GM12878 (cell line): ENCODE measurements at regions not wholly inside any gene's neighbourhood (a gene's known extent, or its start where the extent isn't known, plus 50 kb on each side); places are given as distances from the start of the nearest gene placed in this dataset.

ENCODE experiments used
- BRCA1 ChIP-seq: IDR thresholded peaks from 2 replicates; pipeline ENCODE4 v1.6.1; 2011; ENCODE audit warnings: low read depth, low read length, improper control_type of control experiment
- ESRRA ChIP-seq: IDR thresholded peaks from 2 replicates; pipeline ENCODE4 v1.6.1; 2012; ENCODE audit warnings: mild to moderate bottlenecking, low read length, improper control_type of control experiment
- IKZF1 ChIP-seq: fragments of 450-650 bp; conservative IDR thresholded peaks from 2 replicates; pipeline ENCODE4 v1.6.1; 2017; ENCODE audit warnings: antibody characterized with exemption, mild to moderate bottlenecking
- MYC ChIP-seq: IDR thresholded peaks from 2 replicates; pipeline ENCODE4 v1.6.1; 2011; ENCODE audit warnings: mild to moderate bottlenecking, low read length, moderate library complexity, inconsistent platforms; ENCODE audit not compliant: insufficient read depth, insufficient replicate concordance, insufficient read length, severe bottlenecking
- NR2C2 ChIP-seq: IDR thresholded peaks from 2 replicates; pipeline ENCODE4 v1.6.1; 2011; ENCODE audit warnings: borderline replicate concordance, low read depth; ENCODE audit not compliant: control insufficient read depth, insufficient read length
- NR2F1 ChIP-seq: fragments of 450-650 bp; conservative IDR thresholded peaks from 2 replicates; pipeline ENCODE4 v1.6.1; 2017; ENCODE audit warnings: mild to moderate bottlenecking
- POLR2A ChIP-seq: IDR thresholded peaks from 2 replicates; pipeline ENCODE4 v1.6.1; 2011; ENCODE audit warnings: low read depth, mild to moderate bottlenecking, low read length
- POLR2AphosphoS5 ChIP-seq: IDR thresholded peaks from 2 replicates; pipeline ENCODE4 v1.6.1; 2011; ENCODE audit warnings: mild to moderate bottlenecking, low read length, inconsistent platforms
- RFX5 ChIP-seq: IDR thresholded peaks from 2 replicates; pipeline ENCODE4 v1.6.1; 2011; ENCODE audit warnings: low read depth, low read length, improper control_type of control experiment
- SREBF2 ChIP-seq: IDR thresholded peaks from 2 replicates; pipeline ENCODE4 v1.6.1; 2012; ENCODE audit warnings: mild to moderate bottlenecking, low read length
- TBL1XR1 ChIP-seq: IDR thresholded peaks from 2 replicates; pipeline ENCODE4 v1.6.1; 2012; ENCODE audit warnings: low read depth, low read length, improper control_type of control experiment
- ZNF24 ChIP-seq: fragments of 450-650 bp; IDR thresholded peaks from 2 replicates; pipeline ENCODE4 v1.6.1; 2017; ENCODE audit warnings: antibody characterized with exemption, mild to moderate bottlenecking
- TF ChIP-seq, protein P1 (sequence below), 3 experiments: IDR thresholded peaks in 2 of 3; conservative IDR thresholded peaks in 1 of 3; 2 replicates each; pipeline ENCODE4 v1.5.1; 2011; ENCODE audit warnings: low read depth in 3 of 3, low read length in 3 of 3, mild to moderate bottlenecking in 3 of 3, control low read depth in 2 of 3, moderate library complexity in 2 of 3, inconsistent platforms in 1 of 3, mixed read lengths in 1 of 3; ENCODE audit not compliant: control insufficient read depth in 2 of 3, insufficient read depth in 1 of 3; ENCODE audit errors: extremely low read depth in 1 of 3
- TF ChIP-seq, protein P2 (sequence below): fragments of 450-650 bp; IDR thresholded peaks from 2 replicates; pipeline ENCODE4 v1.6.1; 2017; ENCODE audit warnings: mild to moderate bottlenecking

DNA sequence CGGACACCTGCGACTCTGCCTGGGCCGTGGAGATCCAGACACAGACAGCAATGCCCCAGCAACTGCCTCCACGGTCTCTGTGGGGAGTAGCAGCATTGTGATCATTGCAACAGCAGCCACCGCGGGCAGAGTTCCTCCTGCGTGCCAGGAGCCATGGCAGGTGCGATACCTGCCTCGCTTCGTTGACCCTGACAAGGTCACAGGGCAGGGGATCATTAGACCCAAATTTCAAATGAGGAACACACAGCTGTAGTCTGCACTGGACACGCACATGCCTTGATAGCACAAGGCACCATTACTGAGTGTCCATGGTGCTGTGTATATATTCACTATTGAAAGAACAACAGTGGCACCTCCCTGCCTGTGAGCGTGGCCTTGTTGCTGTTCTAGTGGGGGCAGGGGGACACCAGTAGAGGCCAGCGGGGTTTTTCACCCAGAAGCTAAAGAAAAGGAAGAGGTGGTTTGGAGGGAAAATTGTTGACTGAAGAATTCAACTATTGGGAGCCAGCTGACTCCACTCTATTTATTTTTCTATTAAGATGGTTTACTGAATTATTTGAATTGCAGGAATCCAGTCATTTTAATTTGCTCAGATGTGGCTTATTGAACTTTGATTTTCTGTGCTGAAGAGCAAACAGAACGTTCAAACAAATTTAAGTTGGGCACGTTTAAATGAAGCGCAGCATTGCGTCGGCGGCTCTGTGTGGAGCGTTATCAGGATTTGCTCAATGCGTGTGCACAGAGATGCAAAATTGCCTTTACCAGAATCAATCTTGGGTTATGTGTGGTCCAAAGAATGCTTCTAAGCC lies 60.2 kb upstream of the RPS6KA2 start:
- TF ChIP-seq, protein P1, sequence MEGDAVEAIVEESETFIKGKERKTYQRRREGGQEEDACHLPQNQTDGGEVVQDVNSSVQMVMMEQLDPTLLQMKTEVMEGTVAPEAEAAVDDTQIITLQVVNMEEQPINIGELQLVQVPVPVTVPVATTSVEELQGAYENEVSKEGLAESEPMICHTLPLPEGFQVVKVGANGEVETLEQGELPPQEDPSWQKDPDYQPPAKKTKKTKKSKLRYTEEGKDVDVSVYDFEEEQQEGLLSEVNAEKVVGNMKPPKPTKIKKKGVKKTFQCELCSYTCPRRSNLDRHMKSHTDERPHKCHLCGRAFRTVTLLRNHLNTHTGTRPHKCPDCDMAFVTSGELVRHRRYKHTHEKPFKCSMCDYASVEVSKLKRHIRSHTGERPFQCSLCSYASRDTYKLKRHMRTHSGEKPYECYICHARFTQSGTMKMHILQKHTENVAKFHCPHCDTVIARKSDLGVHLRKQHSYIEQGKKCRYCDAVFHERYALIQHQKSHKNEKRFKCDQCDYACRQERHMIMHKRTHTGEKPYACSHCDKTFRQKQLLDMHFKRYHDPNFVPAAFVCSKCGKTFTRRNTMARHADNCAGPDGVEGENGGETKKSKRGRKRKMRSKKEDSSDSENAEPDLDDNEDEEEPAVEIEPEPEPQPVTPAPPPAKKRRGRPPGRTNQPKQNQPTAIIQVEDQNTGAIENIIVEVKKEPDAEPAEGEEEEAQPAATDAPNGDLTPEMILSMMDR (IDR thresholded peaks at IDR 0.05 in 2 of 3, conservative IDR thresholded peaks at IDR 0.05 in 1 of 3; ENCODE audit: control insufficient read depth in 2 of 3, extremely low read depth in 1 of 3, insufficient read depth in 1 of 3, low read depth in 3 of 3, low read length in 3 of 3): no peak
- TF ChIP-seq MYC (no peak), SREBF2 (no peak), NR2F1 (no peak), NR2C2 (no peak), ZNF24 (no peak), POLR2AphosphoS5 (no peak), IKZF1 (no peak), BRCA1 (no peak), POLR2A (no peak), TBL1XR1 (no peak), ESRRA (no peak), RFX5 (no peak)
- TF ChIP-seq, protein P2, sequence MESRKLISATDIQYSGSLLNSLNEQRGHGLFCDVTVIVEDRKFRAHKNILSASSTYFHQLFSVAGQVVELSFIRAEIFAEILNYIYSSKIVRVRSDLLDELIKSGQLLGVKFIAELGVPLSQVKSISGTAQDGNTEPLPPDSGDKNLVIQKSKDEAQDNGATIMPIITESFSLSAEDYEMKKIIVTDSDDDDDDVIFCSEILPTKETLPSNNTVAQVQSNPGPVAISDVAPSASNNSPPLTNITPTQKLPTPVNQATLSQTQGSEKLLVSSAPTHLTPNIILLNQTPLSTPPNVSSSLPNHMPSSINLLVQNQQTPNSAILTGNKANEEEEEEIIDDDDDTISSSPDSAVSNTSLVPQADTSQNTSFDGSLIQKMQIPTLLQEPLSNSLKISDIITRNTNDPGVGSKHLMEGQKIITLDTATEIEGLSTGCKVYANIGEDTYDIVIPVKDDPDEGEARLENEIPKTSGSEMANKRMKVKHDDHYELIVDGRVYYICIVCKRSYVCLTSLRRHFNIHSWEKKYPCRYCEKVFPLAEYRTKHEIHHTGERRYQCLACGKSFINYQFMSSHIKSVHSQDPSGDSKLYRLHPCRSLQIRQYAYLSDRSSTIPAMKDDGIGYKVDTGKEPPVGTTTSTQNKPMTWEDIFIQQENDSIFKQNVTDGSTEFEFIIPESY: no peak
